Lower lobe of right lung (tissue), 2 donors: ENCODE measurements at regions not wholly inside any gene's neighbourhood (a gene's known extent, or its start where the extent isn't known, plus 50 kb on each side); places are given as distances from the start of the nearest gene placed in this dataset.

Source experiments
- ATAC-seq, 2 donors: fragments of 200-7000 bp; cut with Tn5 transposase; one replicate each; pipeline ENCODE4 v1.9.1; 2020 to 2022; ENCODE audit warnings: mild to moderate bottlenecking in 2 of 2, moderate library complexity in 2 of 2
- DNase-seq: peaks from one replicate; pipeline ENCODE4 v3.0.0-alpha.2; 2020
- H3K27ac ChIP-seq: fragments of 200-600 bp; one replicate; pipeline ENCODE4 v1.8.0; 2022
- H3K27me3 ChIP-seq: fragments of 200-600 bp; one replicate; pipeline ENCODE4 v1.8.0; 2022; ENCODE audit warnings: low read depth
- H3K36me3 ChIP-seq: fragments of 200-600 bp; one replicate; pipeline ENCODE4 v1.8.0; 2022; ENCODE audit warnings: mild to moderate bottlenecking
- H3K4me1 ChIP-seq: fragments of 200-600 bp; one replicate; pipeline ENCODE4 v1.8.0; 2022
- H3K4me3 ChIP-seq: fragments of 200-600 bp; one replicate; pipeline ENCODE4 v1.8.0; 2022; ENCODE audit warnings: mild to moderate bottlenecking
- H3K9me3 ChIP-seq: fragments of 200-600 bp; one replicate; pipeline ENCODE4 v1.8.0; 2022
- CTCF ChIP-seq: fragments of 200-600 bp; IDR thresholded peaks from one replicate; pipeline ENCODE4 v1.8.0; 2022; ENCODE audit warnings: antibody characterized with exemption, mild to moderate bottlenecking
- intact Hi-C: fragments of 100-400 bp; cut with DNase I; formaldehyde crosslinking; loops from one replicate; pipeline ENCODE4 v1.11.0; 2022
- donor health status: DM: no; HTN: yes; CAD: no; lungs with severe emphysema.

GRCh38 chr6:47970826-47971225, 140.2 kb downstream of the PTCHD4 start:
- Histone ChIP-seq H3K9me3 (no peaks in the 10 kb centered on the region), H3K27ac (no peak overlapping the region), H3K4me3 (no peak overlapping the region), H3K27me3 (no peaks in the 10 kb centered on the region), H3K36me3 (no peaks in the 10 kb centered on the region), H3K4me1 (no peaks in the 10 kb centered on the region)
- TF ChIP-seq CTCF = no peak
- DNase-seq (no peak), ATAC-seq (no peak)
- intact Hi-C loops = no loop called here

- TF ChIP-seq CTCF = no peak
- no peak overlapping the region for H3K27ac ChIP-seq
- no peaks in the 10 kb centered on the region for H3K9me3 ChIP-seq
- intact Hi-C loops = no loop called here
- no peak for ATAC-seq
- H3K4me1 ChIP-seq = no peaks in the 10 kb centered on the region
- no peak overlapping the region for H3K4me3 ChIP-seq
- H3K36me3 ChIP-seq = no peaks in the 10 kb centered on the region
- no peaks in the 10 kb centered on the region for H3K27me3 ChIP-seq
- DNase-seq = no peak
Observed at GRCh38 chr6:47967843-47968242, 143.2 kb downstream of the PTCHD4 start.

GRCh38 chr6:47964969-47965368, 146.0 kb downstream of the PTCHD4 start:
- no peak for DNase-seq
- no peak for ATAC-seq
- H3K27me3 ChIP-seq = no peaks in the 10 kb centered on the region
- no peaks in the 10 kb centered on the region for H3K4me1 ChIP-seq
- intact Hi-C loops = no loop called here
- H3K4me3 ChIP-seq = no peak overlapping the region
- H3K36me3 ChIP-seq = no peaks in the 10 kb centered on the region
- TF ChIP-seq CTCF = no peak
- H3K27ac ChIP-seq = no peak overlapping the region
- no peaks in the 10 kb centered on the region for H3K9me3 ChIP-seq

- Histone ChIP-seq H3K4me1 (no peaks in the 10 kb centered on the region), H3K9me3 (no peaks in the 10 kb centered on the region), H3K27me3 (no peaks in the 10 kb centered on the region), H3K4me3 (no peak overlapping the region), H3K27ac (no peak overlapping the region), H3K36me3 (no peaks in the 10 kb centered on the region)
- intact Hi-C loops = no loop called here
- no peak for TF ChIP-seq CTCF
- ATAC-seq = no peak
- no peak for DNase-seq
Observed at GRCh38 chr6:47952640-47953039, 158.4 kb downstream of the PTCHD4 start.

GRCh38 chr6:47944846-47945245, 163.0 kb downstream of the OPN5 start:
- H3K4me3 ChIP-seq = no peak overlapping the region
- no peak overlapping the region for H3K27ac ChIP-seq
- intact Hi-C loops = no loop called here
- no peaks in the 10 kb centered on the region for H3K27me3 ChIP-seq
- DNase-seq (no peak), ATAC-seq (no peak)
- no peak for TF ChIP-seq CTCF
- H3K9me3 ChIP-seq = no peaks in the 10 kb centered on the region
- no peaks in the 10 kb centered on the region for H3K36me3 ChIP-seq
- no peaks in the 10 kb centered on the region for H3K4me1 ChIP-seq

GRCh38 chr6:47938405-47938804, 156.6 kb downstream of the OPN5 start:
- intact Hi-C loops = no loop called here
- Histone ChIP-seq H3K27me3 (no peaks in the 10 kb centered on the region), H3K4me1 (no peaks in the 10 kb centered on the region), H3K36me3 (no peaks in the 10 kb centered on the region), H3K9me3 (no peaks in the 10 kb centered on the region), H3K4me3 (no peak overlapping the region), H3K27ac (no peak overlapping the region)
- DNase-seq (no peak), ATAC-seq (no peak)
- TF ChIP-seq CTCF = no peak
